ENCODE measurements at regions not wholly inside any gene's neighbourhood (a gene's known extent, or its start where the extent isn't known, plus 50 kb on each side); places are given as distances from the start of the nearest gene placed in this dataset.

DNA sequence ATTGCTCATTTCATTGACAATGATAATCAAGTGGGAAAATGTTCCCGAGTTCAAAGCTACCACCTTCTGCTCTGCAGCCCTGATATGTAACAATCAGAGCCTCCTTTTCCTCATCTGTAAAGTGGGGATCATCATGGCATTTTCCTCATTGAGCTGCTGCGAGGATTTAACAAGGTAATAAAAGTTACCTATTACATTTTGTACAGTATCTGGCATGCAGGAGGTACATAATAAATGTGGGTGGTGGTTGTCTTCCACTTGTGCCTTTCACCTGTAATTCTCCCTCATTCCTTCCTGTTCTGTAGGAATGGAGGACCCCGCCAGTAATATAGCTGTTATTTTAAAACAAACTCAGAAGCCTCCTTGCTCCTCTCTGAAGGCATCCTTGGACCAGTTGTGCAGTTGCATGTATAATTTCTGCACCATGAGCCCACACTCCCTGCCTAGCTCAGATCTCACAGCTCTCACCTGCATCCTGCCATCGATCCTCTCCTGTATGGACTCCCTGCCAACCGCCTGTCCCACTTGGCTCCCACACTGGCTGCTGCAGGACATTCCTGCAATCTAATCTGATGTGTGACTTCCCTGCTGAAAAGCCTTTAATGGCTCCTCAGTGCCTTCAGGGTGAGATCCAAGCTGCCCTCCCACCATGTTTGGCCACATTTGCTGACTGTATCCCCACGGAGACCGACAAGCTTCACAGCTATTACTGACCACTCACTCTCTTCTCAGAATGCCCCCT, 350.4 kb downstream of the EN1 start:
- Histone ChIP-seq H2AFZ (ENCODE audit: low read length) (no peak overlapping the region), H3K27me3 (ENCODE audit: low read length) (no peaks in the 10 kb centered on the region), H3K36me3 (ENCODE audit: insufficient read depth, low read length) (no peaks in the 10 kb centered on the region), H3K4me2 (ENCODE audit: low read depth, low read length, poor library complexity, severe bottlenecking) (no peak overlapping the region), H3K4me1 (ENCODE audit: low read length) (no peaks in the 10 kb centered on the region), H3K79me2 (ENCODE audit: low read length) (no peaks in the 10 kb centered on the region), H3K27ac (ENCODE audit: low read length) (no peak overlapping the region), H3K9ac (ENCODE audit: low read length) (no peak overlapping the region), H3K9me2 (replicated peaks; ENCODE audit: insufficient read depth, low read length) (no peaks in the 10 kb centered on the region), H4K20me1 (ENCODE audit: insufficient read depth, low read depth, low read length) (no peaks in the 10 kb centered on the region), H3K9me3 (ENCODE audit: low read length) (peaks cover 3% of the 10 kb centered on the region), H3K4me3 (ENCODE audit: low read length) (no peak overlapping the region)
- DNase-seq = no peak

DNA sequence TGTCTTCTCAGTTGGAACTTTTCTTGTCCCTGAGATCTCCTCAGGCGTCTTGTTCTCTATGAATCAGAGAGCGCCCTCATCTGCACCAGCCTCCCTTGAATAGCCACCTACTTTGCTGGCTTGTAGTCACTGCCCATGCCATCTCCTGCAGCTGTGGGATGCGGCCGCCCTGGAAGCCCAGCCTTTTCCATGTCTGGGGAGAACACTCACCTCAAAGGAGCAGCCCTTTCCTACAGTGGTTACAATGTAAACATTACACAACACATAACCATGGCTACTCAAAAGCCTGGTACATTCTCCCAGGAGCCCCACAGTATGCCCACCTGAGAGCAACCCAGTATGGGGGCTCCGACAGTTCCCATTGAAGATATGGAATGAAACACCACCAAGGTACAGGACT, 351.0 kb downstream of the EN1 start:
- Histone ChIP-seq H3K9ac (ENCODE audit: low read length) (no peak overlapping the region), H3K36me3 (ENCODE audit: insufficient read depth, low read length) (no peaks in the 10 kb centered on the region), H3K9me2 (replicated peaks; ENCODE audit: insufficient read depth, low read length) (no peaks in the 10 kb centered on the region)

DNA sequence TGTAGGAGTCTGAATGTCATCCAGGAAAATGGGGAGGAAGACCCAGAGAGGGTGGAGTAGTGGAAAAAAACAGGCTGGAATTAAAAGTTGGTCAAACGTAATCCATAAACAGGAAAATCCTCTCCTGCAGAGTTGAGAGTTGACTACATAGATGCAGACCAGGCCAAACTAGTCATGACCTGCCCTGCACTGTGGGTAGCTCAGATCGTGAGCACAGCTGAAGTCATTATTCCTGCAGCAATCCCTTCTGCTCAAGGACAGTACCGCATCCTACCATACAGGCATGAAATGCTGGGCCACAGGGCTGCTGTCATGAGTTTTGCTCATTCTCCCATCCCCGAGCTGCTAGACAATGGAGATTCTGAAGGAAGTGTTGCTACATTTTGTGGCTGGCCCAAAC, 352.2 kb downstream of the EN1 start:
- H2AFZ ChIP-seq (ENCODE audit: low read length) = no peak overlapping the region

More for the DNA sequence above, 351.0 kb downstream of the EN1 start:
- peaks cover 7% of the 10 kb centered on the region for H3K9me3 ChIP-seq (ENCODE audit: low read length)
- no peaks in the 10 kb centered on the region for H3K79me2 ChIP-seq (ENCODE audit: low read length)
- H3K27ac ChIP-seq (ENCODE audit: low read length) = no peak overlapping the region
- no peaks in the 10 kb centered on the region for H3K27me3 ChIP-seq (ENCODE audit: low read length)
- H4K20me1 ChIP-seq (ENCODE audit: insufficient read depth, low read depth, low read length) = no peaks in the 10 kb centered on the region
- H3K4me1 ChIP-seq (ENCODE audit: low read length) = no peaks in the 10 kb centered on the region
- DNase-seq = no peak
- no peak overlapping the region for H3K4me2 ChIP-seq (ENCODE audit: low read depth, low read length, poor library complexity, severe bottlenecking)
- no peak overlapping the region for H3K4me3 ChIP-seq (ENCODE audit: low read length)
- H2AFZ ChIP-seq (ENCODE audit: low read length) = no peak overlapping the region

DNA sequence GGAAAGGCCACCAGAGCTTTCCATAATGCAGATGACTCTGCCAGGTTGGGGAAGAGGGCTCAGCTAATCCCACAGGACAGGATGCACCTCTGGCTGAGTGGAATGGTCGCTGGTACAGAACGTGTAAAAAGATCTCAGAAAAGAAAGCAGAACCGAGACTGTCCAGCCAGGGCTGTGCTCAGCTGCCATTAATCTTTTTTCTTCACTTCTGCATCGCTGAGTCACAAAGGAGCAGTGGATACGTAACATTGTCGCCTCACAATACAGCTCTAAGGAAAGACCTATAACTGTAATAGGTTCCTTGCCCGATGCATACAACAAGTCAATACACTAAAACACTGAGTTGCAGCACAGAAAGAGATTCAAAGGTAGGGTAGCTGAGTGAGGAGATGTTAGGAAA, 354.2 kb downstream of the EN1 start:
- Histone ChIP-seq H3K27ac (ENCODE audit: low read length) (no peak overlapping the region), H3K36me3 (ENCODE audit: insufficient read depth, low read length) (no peaks in the 10 kb centered on the region), H4K20me1 (ENCODE audit: insufficient read depth, low read depth, low read length) (no peaks in the 10 kb centered on the region), H3K9me3 (ENCODE audit: low read length) (peaks cover 7% of the 10 kb centered on the region), H3K27me3 (ENCODE audit: low read length) (no peaks in the 10 kb centered on the region), H3K9me2 (replicated peaks; ENCODE audit: insufficient read depth, low read length) (no peaks in the 10 kb centered on the region), H2AFZ (ENCODE audit: low read length) (no peak overlapping the region), H3K4me2 (ENCODE audit: low read depth, low read length, poor library complexity, severe bottlenecking) (no peak overlapping the region), H3K9ac (ENCODE audit: low read length) (no peak overlapping the region), H3K4me3 (ENCODE audit: low read length) (no peak overlapping the region), H3K79me2 (ENCODE audit: low read length) (no peaks in the 10 kb centered on the region), H3K4me1 (ENCODE audit: low read length) (no peaks in the 10 kb centered on the region)
- no peak for DNase-seq

More for the DNA sequence above, 352.2 kb downstream of the EN1 start:
- Histone ChIP-seq H3K36me3 (ENCODE audit: insufficient read depth, low read length) (no peaks in the 10 kb centered on the region), H3K9me2 (replicated peaks; ENCODE audit: insufficient read depth, low read length) (no peaks in the 10 kb centered on the region), H4K20me1 (ENCODE audit: insufficient read depth, low read depth, low read length) (no peaks in the 10 kb centered on the region), H3K4me2 (ENCODE audit: low read depth, low read length, poor library complexity, severe bottlenecking) (no peak overlapping the region), H3K9me3 (ENCODE audit: low read length) (peaks cover 7% of the 10 kb centered on the region), H3K27me3 (ENCODE audit: low read length) (no peaks in the 10 kb centered on the region), H3K9ac (ENCODE audit: low read length) (no peak overlapping the region), H3K4me1 (ENCODE audit: low read length) (no peaks in the 10 kb centered on the region), H3K27ac (ENCODE audit: low read length) (no peak overlapping the region), H3K79me2 (ENCODE audit: low read length) (no peaks in the 10 kb centered on the region), H3K4me3 (ENCODE audit: low read length) (no peak overlapping the region)
- DNase-seq = no peak

DNA sequence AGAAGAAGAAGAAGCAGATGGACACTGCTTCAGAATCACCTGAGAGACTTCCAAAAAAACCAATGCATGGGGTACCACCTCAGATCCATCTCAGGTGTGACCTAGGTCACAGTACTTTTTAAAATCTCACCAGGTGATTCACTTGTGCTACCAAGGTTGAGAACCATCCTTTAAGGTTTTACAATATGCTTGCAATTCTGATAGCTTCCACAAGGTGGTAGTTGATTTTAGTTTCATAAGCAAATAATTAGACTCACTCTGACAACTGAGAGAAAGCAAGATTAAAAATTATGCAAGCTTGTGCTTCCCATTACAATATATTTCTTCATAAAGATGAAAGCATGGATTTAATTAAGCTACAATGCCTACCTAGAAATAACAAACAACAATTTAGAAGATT, 355.1 kb downstream of the EN1 start:
- DNase-seq = peak; percentile 68

DNA sequence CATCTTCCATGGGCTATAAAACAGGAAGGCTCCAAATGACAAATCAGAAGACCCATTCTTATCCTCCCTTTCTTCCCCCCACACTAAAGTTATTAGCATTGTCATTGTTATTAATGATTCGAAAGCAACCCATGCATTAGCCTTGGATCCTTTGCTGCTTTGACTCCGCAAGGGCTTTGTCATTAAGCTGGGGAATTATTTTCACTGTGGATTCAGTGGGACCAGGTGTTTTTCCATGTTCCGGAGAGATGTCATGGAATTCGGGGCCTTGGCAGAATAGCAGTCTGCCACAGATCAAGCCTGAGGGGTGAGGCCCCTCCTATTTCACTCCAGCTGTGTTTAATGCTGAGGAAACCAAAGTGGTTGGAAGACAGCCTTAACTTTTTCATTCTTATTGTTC, 357.1 kb downstream of the EN1 start:
- Histone ChIP-seq H3K4me2 (ENCODE audit: low read depth, low read length, poor library complexity, severe bottlenecking) (no peak overlapping the region), H3K27me3 (ENCODE audit: low read length) (no peaks in the 10 kb centered on the region)

More for the DNA sequence above, 355.1 kb downstream of the EN1 start:
- Histone ChIP-seq H3K4me3 (ENCODE audit: low read length) (no peak overlapping the region), H3K9me2 (replicated peaks; ENCODE audit: insufficient read depth, low read length) (no peaks in the 10 kb centered on the region), H4K20me1 (ENCODE audit: insufficient read depth, low read depth, low read length) (no peaks in the 10 kb centered on the region), H3K4me2 (ENCODE audit: low read depth, low read length, poor library complexity, severe bottlenecking) (no peak overlapping the region), H3K27ac (ENCODE audit: low read length) (no peak overlapping the region), H3K4me1 (ENCODE audit: low read length) (no peaks in the 10 kb centered on the region), H3K9me3 (ENCODE audit: low read length) (peaks cover 7% of the 10 kb centered on the region), H3K36me3 (ENCODE audit: insufficient read depth, low read length) (no peaks in the 10 kb centered on the region), H3K9ac (ENCODE audit: low read length) (no peak overlapping the region), H3K27me3 (ENCODE audit: low read length) (no peaks in the 10 kb centered on the region), H3K79me2 (ENCODE audit: low read length) (no peaks in the 10 kb centered on the region), H2AFZ (ENCODE audit: low read length) (no peak overlapping the region)

DNA sequence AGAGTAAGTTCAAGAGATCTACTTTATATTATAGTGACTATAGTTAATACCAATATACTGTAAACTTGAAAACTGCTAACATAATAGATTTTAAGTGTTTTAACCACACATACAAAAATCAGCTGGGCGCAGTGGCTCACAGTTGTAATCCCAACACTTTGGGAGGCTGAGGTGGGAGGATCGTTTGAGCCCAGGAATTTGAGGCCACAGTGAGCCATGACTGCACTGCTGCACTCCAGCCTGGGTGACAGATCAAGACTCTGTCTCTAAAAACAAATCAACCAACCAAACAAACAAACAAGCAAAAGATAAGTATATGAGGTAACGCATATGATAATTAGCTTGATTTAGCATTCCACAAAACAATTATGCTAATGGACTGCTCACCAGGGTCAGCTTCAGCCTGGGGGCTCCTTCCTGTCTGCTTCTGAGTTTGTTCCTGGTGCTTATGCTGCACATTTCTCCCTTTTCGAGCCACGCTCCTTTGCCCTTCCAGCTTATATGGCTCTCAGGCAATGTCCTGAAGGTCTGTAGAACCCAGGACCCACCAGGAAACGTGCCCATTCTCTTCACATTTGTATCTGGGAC, 357.6 kb downstream of the EN1 start:
- H3K9ac ChIP-seq (ENCODE audit: low read length) = no peak overlapping the region
- H3K4me1 ChIP-seq (ENCODE audit: low read length) = no peaks in the 10 kb centered on the region
- H3K4me2 ChIP-seq (ENCODE audit: low read depth, low read length, poor library complexity, severe bottlenecking) = no peak overlapping the region
- H3K36me3 ChIP-seq (ENCODE audit: insufficient read depth, low read length) = no peaks in the 10 kb centered on the region
- no peaks in the 10 kb centered on the region for H3K79me2 ChIP-seq (ENCODE audit: low read length)
- no peak for DNase-seq
- no peak overlapping the region for H3K4me3 ChIP-seq (ENCODE audit: low read length)
- H3K27ac ChIP-seq (ENCODE audit: low read length) = no peak overlapping the region
- H3K9me3 ChIP-seq (ENCODE audit: low read length) = peaks cover 7% of the 10 kb centered on the region
- no peaks in the 10 kb centered on the region for H4K20me1 ChIP-seq (ENCODE audit: insufficient read depth, low read depth, low read length)
- H2AFZ ChIP-seq (ENCODE audit: low read length) = no peak overlapping the region
- H3K9me2 ChIP-seq (replicated peaks; ENCODE audit: insufficient read depth, low read length) = no peaks in the 10 kb centered on the region
- no peaks in the 10 kb centered on the region for H3K27me3 ChIP-seq (ENCODE audit: low read length)

More for the DNA sequence above, 357.1 kb downstream of the EN1 start:
- Histone ChIP-seq H3K27ac (ENCODE audit: low read length) (no peak overlapping the region), H3K36me3 (ENCODE audit: insufficient read depth, low read length) (no peaks in the 10 kb centered on the region), H3K9me3 (ENCODE audit: low read length) (peaks cover 7% of the 10 kb centered on the region), H3K4me3 (ENCODE audit: low read length) (no peak overlapping the region), H3K9me2 (replicated peaks; ENCODE audit: insufficient read depth, low read length) (no peaks in the 10 kb centered on the region), H3K4me1 (ENCODE audit: low read length) (no peaks in the 10 kb centered on the region), H2AFZ (ENCODE audit: low read length) (no peak overlapping the region), H3K9ac (ENCODE audit: low read length) (no peak overlapping the region), H4K20me1 (ENCODE audit: insufficient read depth, low read depth, low read length) (no peaks in the 10 kb centered on the region), H3K79me2 (ENCODE audit: low read length) (no peaks in the 10 kb centered on the region)
- no peak for DNase-seq

DNA sequence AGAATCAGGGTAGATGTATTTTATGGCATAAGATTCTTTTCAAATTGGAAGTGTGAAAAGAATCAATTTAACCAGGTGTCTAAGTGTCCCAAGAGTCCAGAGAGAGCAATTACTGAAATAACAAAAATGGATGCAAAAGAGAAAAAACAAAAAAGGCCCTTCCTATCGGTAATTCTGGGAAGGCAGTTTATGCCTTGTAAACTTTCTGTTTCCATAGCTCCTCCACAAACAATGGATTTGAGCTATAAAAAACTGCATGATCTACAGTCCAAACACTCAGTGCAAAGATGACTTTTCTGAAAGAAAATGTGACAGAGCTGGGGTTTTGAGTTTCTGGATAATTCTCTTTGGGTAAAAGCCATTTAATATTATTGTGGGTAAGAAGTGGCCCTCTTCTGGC, 366.1 kb downstream of the EN1 start:
- Histone ChIP-seq H3K4me2 (ENCODE audit: low read depth, low read length, poor library complexity, severe bottlenecking) (no peak overlapping the region), H3K27ac (ENCODE audit: low read length) (no peak overlapping the region), H2AFZ (ENCODE audit: low read length) (no peak overlapping the region), H3K9me2 (replicated peaks; ENCODE audit: insufficient read depth, low read length) (no peaks in the 10 kb centered on the region), H3K4me3 (ENCODE audit: low read length) (no peak overlapping the region), H3K36me3 (ENCODE audit: insufficient read depth, low read length) (no peaks in the 10 kb centered on the region), H3K9ac (ENCODE audit: low read length) (no peak overlapping the region), H4K20me1 (ENCODE audit: insufficient read depth, low read depth, low read length) (no peaks in the 10 kb centered on the region), H3K4me1 (ENCODE audit: low read length) (no peaks in the 10 kb centered on the region), H3K9me3 (ENCODE audit: low read length) (no peaks in the 10 kb centered on the region), H3K79me2 (ENCODE audit: low read length) (no peaks in the 10 kb centered on the region), H3K27me3 (ENCODE audit: low read length) (no peaks in the 10 kb centered on the region)
- DNase-seq = no peak

Measured in Karpas-422 (cell line).